ENCODE measurements at regions not wholly inside any gene's neighbourhood (a gene's known extent, or its start where the extent isn't known, plus 50 kb on each side); places are given as distances from the start of the nearest gene placed in this dataset.

- in situ Hi-C loops (cut with HindIII; ENCODE audit: low sequenced_read_pairs), result no loop called here
- no peak for DNase-seq (ENCODE audit: low read depth, low spot score)
- H3K4me3 ChIP-seq (ENCODE audit: low read depth, low read length), result no peak overlapping the region
- no peak for TF ChIP-seq CTCF (IDR thresholded peaks at IDR 0.05; ENCODE audit: low read depth, low read length)
Observed at GRCh38 chr20:48385527-48385926, 442.3 kb downstream of the PREX1 start.

GRCh38 chr20:48385114-48385513, 442.7 kb downstream of the PREX1 start:
- no peak overlapping the region for H3K4me3 ChIP-seq (ENCODE audit: low read depth, low read length)
- TF ChIP-seq CTCF (IDR thresholded peaks at IDR 0.05; ENCODE audit: low read depth, low read length), result no peak
- DNase-seq (ENCODE audit: low read depth, low spot score), result no peak
- in situ Hi-C loops (cut with HindIII; ENCODE audit: low sequenced_read_pairs), result no loop called here

GRCh38 chr20:48384147-48384818, 443.5 kb downstream of the PREX1 start:
- DNase-seq (ENCODE audit: low read depth, low spot score), result no peak
- TF ChIP-seq CTCF (IDR thresholded peaks at IDR 0.05; ENCODE audit: low read depth, low read length), result no peak
- in situ Hi-C loops (cut with HindIII; ENCODE audit: low sequenced_read_pairs), result no loop called here
- no peak overlapping the region for H3K4me3 ChIP-seq (ENCODE audit: low read depth, low read length)

GRCh38 chr20:48383252-48383651, 444.5 kb downstream of the PREX1 start:
- DNase-seq (ENCODE audit: low read depth, low spot score), result no peak
- H3K4me3 ChIP-seq (ENCODE audit: low read depth, low read length), result no peak overlapping the region
- in situ Hi-C loops (cut with HindIII; ENCODE audit: low sequenced_read_pairs), result no loop called here
- no peak for TF ChIP-seq CTCF (IDR thresholded peaks at IDR 0.05; ENCODE audit: low read depth, low read length)

- DNase-seq (ENCODE audit: low read depth, low spot score), result no peak
- TF ChIP-seq CTCF (IDR thresholded peaks at IDR 0.05; ENCODE audit: low read depth, low read length), result no peak
- H3K4me3 ChIP-seq (ENCODE audit: low read depth, low read length), result no peak overlapping the region
- in situ Hi-C loops (cut with HindIII; ENCODE audit: low sequenced_read_pairs), result no loop called here
Observed at GRCh38 chr20:48382304-48382703, 445.5 kb downstream of the PREX1 start.

GRCh38 chr20:48381353-48382120, 446.3 kb downstream of the PREX1 start:
- DNase-seq (ENCODE audit: low read depth, low spot score), result no peak
- in situ Hi-C loops (cut with HindIII; ENCODE audit: low sequenced_read_pairs), result no loop called here
- TF ChIP-seq CTCF (IDR thresholded peaks at IDR 0.05; ENCODE audit: low read depth, low read length), result no peak
- H3K4me3 ChIP-seq (ENCODE audit: low read depth, low read length), result no peak overlapping the region
